ENCODE measurements at regions not wholly inside any gene's neighbourhood (a gene's known extent, or its start where the extent isn't known, plus 50 kb on each side); places are given as distances from the start of the nearest gene placed in this dataset.

DNA sequence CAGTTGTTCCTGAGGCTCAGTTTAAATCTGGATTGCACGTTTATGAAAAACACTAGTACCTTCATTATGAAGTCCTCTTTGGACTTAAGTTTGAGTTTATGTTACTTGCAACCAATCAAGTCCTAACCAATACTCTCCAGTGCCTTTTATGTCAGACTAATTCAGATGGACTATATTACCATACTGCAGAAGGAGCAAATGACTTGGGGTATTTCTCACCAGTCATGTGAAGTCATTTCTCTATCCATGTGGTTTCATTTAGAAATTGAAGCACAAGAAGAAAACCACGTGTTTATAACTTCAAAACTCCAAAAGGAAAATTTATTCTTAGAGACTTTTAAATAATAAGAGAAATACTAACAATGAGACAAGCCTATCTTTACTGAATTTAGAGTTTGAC lies 201.6 kb downstream of the MBL2 start:
- TF ChIP-seq, protein P1, sequence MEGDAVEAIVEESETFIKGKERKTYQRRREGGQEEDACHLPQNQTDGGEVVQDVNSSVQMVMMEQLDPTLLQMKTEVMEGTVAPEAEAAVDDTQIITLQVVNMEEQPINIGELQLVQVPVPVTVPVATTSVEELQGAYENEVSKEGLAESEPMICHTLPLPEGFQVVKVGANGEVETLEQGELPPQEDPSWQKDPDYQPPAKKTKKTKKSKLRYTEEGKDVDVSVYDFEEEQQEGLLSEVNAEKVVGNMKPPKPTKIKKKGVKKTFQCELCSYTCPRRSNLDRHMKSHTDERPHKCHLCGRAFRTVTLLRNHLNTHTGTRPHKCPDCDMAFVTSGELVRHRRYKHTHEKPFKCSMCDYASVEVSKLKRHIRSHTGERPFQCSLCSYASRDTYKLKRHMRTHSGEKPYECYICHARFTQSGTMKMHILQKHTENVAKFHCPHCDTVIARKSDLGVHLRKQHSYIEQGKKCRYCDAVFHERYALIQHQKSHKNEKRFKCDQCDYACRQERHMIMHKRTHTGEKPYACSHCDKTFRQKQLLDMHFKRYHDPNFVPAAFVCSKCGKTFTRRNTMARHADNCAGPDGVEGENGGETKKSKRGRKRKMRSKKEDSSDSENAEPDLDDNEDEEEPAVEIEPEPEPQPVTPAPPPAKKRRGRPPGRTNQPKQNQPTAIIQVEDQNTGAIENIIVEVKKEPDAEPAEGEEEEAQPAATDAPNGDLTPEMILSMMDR (IDR thresholded peaks at IDR 0.05) = no peak
- TF ChIP-seq POLR2A (IDR thresholded peaks at IDR 0.05) = no peak
